ENCODE measurements at regions not wholly inside any gene's neighbourhood (a gene's known extent, or its start where the extent isn't known, plus 50 kb on each side); places are given as distances from the start of the nearest gene placed in this dataset.

DNA sequence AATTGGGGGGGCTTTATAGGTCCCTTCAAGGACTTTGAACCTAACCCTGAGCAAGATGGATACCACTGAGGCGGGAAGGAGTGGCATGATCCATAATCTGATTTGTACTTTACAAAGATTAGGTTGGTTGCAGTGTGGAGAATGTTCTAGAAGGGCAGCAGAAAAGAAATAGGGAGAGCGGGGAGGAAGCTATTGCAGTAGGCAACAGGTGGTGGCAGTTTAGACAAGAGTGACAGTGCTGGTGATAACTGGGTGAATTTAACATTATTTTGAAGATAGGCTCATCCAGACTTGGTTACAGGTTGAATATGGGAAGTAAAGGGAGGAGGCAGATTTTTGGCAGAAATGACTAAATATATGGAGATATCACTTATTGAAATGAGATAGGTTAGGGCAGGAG, 179.9 kb upstream of the CADM1 start:
- H3K27me3 ChIP-seq: no peaks in the 10 kb centered on the region
- TF ChIP-seq POLR2A (IDR thresholded peaks at IDR 0.05): no peak
- TF ChIP-seq, protein P1, sequence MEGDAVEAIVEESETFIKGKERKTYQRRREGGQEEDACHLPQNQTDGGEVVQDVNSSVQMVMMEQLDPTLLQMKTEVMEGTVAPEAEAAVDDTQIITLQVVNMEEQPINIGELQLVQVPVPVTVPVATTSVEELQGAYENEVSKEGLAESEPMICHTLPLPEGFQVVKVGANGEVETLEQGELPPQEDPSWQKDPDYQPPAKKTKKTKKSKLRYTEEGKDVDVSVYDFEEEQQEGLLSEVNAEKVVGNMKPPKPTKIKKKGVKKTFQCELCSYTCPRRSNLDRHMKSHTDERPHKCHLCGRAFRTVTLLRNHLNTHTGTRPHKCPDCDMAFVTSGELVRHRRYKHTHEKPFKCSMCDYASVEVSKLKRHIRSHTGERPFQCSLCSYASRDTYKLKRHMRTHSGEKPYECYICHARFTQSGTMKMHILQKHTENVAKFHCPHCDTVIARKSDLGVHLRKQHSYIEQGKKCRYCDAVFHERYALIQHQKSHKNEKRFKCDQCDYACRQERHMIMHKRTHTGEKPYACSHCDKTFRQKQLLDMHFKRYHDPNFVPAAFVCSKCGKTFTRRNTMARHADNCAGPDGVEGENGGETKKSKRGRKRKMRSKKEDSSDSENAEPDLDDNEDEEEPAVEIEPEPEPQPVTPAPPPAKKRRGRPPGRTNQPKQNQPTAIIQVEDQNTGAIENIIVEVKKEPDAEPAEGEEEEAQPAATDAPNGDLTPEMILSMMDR (IDR thresholded peaks at IDR 0.05): no peak
- H3K9me3 ChIP-seq (replicated peaks in 1 of 3): no peaks in the 10 kb centered on the region
- 91 to 98% (median 94%) methylated on average over 2 of the region's 2 CpGs for WGBS, 4 donors
- H3K4me1 ChIP-seq (replicated peaks in 1 of 2): no peaks in the 10 kb centered on the region
- H3K27ac ChIP-seq: no peak overlapping the region
- DNase-seq: no peak
- no peak overlapping the region for H3K4me3 ChIP-seq
- no peaks in the 10 kb centered on the region for H3K36me3 ChIP-seq (replicated peaks in 1 of 2)
- intact Hi-C loops (cut with DNase I): no loop called here

DNA sequence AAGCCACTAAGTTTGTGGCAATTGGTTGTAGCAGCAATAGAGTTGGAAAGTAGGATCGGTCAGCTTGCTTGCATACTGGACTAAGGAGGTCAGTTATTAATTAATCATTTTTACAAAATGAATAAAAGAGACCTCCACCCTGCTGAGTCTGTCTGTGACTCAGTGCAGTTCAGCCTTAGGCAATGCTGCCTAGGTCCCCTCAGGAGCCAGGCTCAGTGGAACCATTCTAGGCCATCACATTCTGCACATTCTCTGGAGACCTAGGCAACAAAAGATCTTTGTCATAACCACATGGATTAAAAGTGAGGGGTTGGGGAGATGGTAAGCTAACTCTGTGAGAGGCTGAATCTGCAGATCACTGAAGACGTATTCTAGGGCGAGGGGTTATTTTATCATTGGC, 178.7 kb upstream of the CADM1 start:
- no peaks in the 10 kb centered on the region for H3K9me3 ChIP-seq (replicated peaks in 1 of 3)
- H3K27ac ChIP-seq: no peak overlapping the region
- no peak overlapping the region for H3K4me3 ChIP-seq
- no peak for TF ChIP-seq POLR2A (IDR thresholded peaks at IDR 0.05)
- TF ChIP-seq, protein P1 (IDR thresholded peaks at IDR 0.05): no peak
- no peak for DNase-seq
- H3K4me1 ChIP-seq (replicated peaks in 1 of 2): no peaks in the 10 kb centered on the region
- H3K27me3 ChIP-seq: no peaks in the 10 kb centered on the region
- WGBS, 4 donors: 63 to 97% (median 80%) methylated on average over 3 of the region's 3 CpGs
- intact Hi-C loops (cut with DNase I): no loop called here
- H3K36me3 ChIP-seq (replicated peaks in 1 of 2): no peaks in the 10 kb centered on the region

DNA sequence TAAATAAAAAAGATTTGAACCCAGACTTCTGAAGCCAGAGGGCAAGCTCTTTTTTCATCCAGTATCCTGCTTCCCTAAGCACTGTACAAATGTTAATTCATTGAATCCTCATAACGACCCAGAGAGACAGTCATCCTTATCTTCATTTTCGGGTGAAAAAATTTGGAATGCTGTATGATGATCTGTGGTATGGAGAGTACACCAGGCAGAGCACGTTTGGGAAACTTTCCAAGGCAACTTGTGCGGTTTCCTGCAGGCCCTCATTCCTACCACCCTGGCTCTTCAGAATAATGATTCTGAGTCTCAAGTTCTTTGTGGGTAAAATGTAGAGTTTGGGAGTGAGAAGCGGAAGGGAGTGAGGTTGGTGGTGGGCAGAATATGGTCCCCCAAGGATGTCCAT, 177.9 kb upstream of the CADM1 start:
- DNase-seq: no peak
- WGBS, 4 donors: 83 to 91% (median 84%) methylated on average over 5 of the region's 5 CpGs
- no peaks in the 10 kb centered on the region for H3K27me3 ChIP-seq

DNA sequence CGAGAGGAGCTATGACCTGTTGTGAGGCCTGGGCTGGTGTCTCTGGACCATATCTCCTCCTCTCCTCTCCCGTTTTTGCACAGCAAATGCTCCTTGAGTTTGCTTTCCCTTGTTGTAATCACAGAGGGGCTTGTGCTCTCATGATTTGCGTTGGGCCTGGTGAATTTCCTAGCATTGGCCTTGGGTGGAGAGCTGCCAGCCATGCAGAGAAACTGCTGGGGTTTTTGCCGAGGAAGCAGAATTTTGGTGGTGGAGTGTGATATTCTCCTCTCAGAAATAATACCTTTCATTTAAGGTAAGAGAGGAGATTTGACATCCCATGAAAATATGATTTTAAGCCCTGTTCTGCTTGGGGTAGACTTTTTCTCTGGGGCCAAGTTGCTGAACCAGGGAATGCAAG, 175.7 kb upstream of the CADM1 start:
- intact Hi-C loops (cut with DNase I): no loop called here
- no peaks in the 10 kb centered on the region for H3K9me3 ChIP-seq (replicated peaks in 1 of 3)
- H3K4me1 ChIP-seq (replicated peaks in 1 of 2): no peaks in the 10 kb centered on the region
- 68 to 82% (median 73%) methylated on average over 4 of the region's 4 CpGs for WGBS, 4 donors
- DNase-seq: no peak
- H3K27ac ChIP-seq: no peak overlapping the region
- H3K4me3 ChIP-seq: no peak overlapping the region
- TF ChIP-seq POLR2A (IDR thresholded peaks at IDR 0.05): no peak
- TF ChIP-seq, protein P1 (IDR thresholded peaks at IDR 0.05): no peak
- no peaks in the 10 kb centered on the region for H3K27me3 ChIP-seq
- H3K36me3 ChIP-seq (replicated peaks in 1 of 2): no peaks in the 10 kb centered on the region

More for the DNA sequence above, 177.9 kb upstream of the CADM1 start:
- H3K4me1 ChIP-seq (replicated peaks in 1 of 2): no peaks in the 10 kb centered on the region
- H3K4me3 ChIP-seq: no peak overlapping the region
- intact Hi-C loops (cut with DNase I): no loop called here
- no peak overlapping the region for H3K27ac ChIP-seq
- H3K36me3 ChIP-seq (replicated peaks in 1 of 2): no peaks in the 10 kb centered on the region
- no peaks in the 10 kb centered on the region for H3K9me3 ChIP-seq (replicated peaks in 1 of 3)
- TF ChIP-seq POLR2A (IDR thresholded peaks at IDR 0.05): no peak
- TF ChIP-seq, protein P1 (IDR thresholded peaks at IDR 0.05): no peak
